A673 (cell line): ENCODE measurements at regions not wholly inside any gene's neighbourhood (a gene's known extent, or its start where the extent isn't known, plus 50 kb on each side); places are given as distances from the start of the nearest gene placed in this dataset.

Experiments
- BruUV-seq: library from RNA; stranded (reverse); fragments of 400-500 nt; replicated peaks from 2 replicates; lab custom pipeline; 2021; lab: Mats Ljungman, UMichigan
- CTCF ChIA-PET: fragments of 300-600 bp; sonication (Branson Sonifier 250); formaldehyde crosslinking; loops from one replicate; lab custom pipeline; 2022; ENCODE audit warnings: antibody characterized with exemption; lab: Charles Lee
- POLR2A ChIA-PET: fragments of 300-600 bp; sonication (Branson Sonifier 250); formaldehyde crosslinking; loops from one replicate; lab custom pipeline; 2022; ENCODE audit warnings: antibody characterized with exemption; ENCODE audit not compliant: low non-redundant PET; lab: Charles Lee
- DNase-seq: peaks from one replicate; pipeline ENCODE4 v3.0.0-alpha.2; 2015; ENCODE audit warnings: low spot score
- H3K27ac ChIP-seq: fragments of 200-600 bp; sonication (generic); 2 replicates; pipeline ENCODE4 v1.5.1; 2016; ENCODE audit warnings: mixed run types, low read depth, mild to moderate bottlenecking, mixed read lengths, antibody characterized with exemption, low read length; ENCODE audit not compliant: poor library complexity, severe bottlenecking
- H3K27me3 ChIP-seq: fragments of 200-600 bp; sonication (generic); replicated peaks from 2 replicates; pipeline ENCODE4 v1.6.1; 2017; ENCODE audit warnings: mixed run types, low read depth, mild to moderate bottlenecking, mixed read lengths, antibody characterized with exemption, low read length; ENCODE audit not compliant: insufficient read depth, poor library complexity
- H3K36me3 ChIP-seq: fragments of 200-600 bp; sonication (generic); 2 replicates; pipeline ENCODE4 v1.6.1; 2016; ENCODE audit warnings: mixed run types, mild to moderate bottlenecking, mixed read lengths, antibody characterized with exemption, low read length; ENCODE audit not compliant: insufficient read depth, poor library complexity, severe bottlenecking
- H3K4me1 ChIP-seq: fragments of 200-600 bp; sonication (generic); 2 replicates; pipeline ENCODE4 v1.6.1; 2017; ENCODE audit warnings: mixed run types, mild to moderate bottlenecking, mixed read lengths, antibody characterized with exemption, low read length; ENCODE audit not compliant: insufficient read depth, poor library complexity, severe bottlenecking
- H3K4me3 ChIP-seq: fragments of 200-600 bp; sonication (generic); 2 replicates; pipeline ENCODE4 v1.5.1; 2016; ENCODE audit warnings: low read depth, mixed run types, mild to moderate bottlenecking, mixed read lengths, low read length; ENCODE audit not compliant: poor library complexity, severe bottlenecking
- H3K9me3 ChIP-seq: fragments of 200-600 bp; sonication (generic); 2 replicates; pipeline ENCODE4 v1.6.1; 2016; ENCODE audit warnings: mixed run types, low read depth, mild to moderate bottlenecking, mixed read lengths, antibody characterized with exemption, low read length; ENCODE audit not compliant: poor library complexity, severe bottlenecking
- EZH2 ChIP-seq: fragments of 200-600 bp; sonication (generic); IDR thresholded peaks from 2 replicates; pipeline ENCODE4 v1.6.1; 2017; ENCODE audit warnings: borderline replicate concordance, low read depth, mild to moderate bottlenecking, mixed read lengths, antibody characterized with exemption, low read length; ENCODE audit not compliant: poor library complexity, severe bottlenecking
- intact Hi-C: fragments of 100-400 bp; cut with micrococcal nuclease; formaldehyde crosslinking; loops from one replicate; pipeline ENCODE4 v1.10.0; 2022; ENCODE audit not compliant: unreplicated experiment
- TF ChIP-seq, protein P1 (sequence below): fragments of 300-800, 200-600 bp; sonication (generic); conservative IDR thresholded peaks from 2 replicates; pipeline ENCODE4 v1.5.1; 2017; ENCODE audit warnings: low read depth, mild to moderate bottlenecking, antibody characterized with exemption, low read length, moderate library complexity, mixed read lengths

DNA sequence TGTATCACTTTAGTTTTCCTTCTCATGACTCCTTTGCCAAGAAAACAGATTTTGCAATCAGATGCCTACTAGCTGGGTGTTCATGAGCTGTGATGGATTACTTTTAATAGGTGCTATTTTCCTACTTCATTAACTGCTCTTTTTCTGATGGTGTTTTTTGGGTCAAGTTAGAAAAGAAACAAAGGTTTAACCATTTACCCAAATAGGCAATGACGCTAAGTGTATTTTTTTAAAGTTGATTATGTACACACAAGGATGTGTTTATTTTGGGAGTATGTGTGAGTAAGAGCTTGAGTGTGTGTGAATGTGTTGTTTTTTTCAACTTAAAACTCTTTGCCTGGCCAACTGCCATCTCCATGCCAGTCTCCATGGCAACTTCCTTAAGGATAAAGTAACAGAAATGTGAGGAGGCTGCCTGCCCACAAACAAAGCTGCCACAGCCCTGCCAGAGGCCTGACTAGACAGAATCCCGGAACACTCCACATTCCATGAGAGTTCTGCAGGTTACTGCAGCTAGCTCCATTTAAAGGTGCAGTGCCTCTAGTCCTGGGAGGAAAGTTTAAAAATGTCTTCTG, 215.6 kb upstream of the RBMS3 start:
- Histone ChIP-seq H3K27me3 (no peaks in the 10 kb centered on the region), H3K4me3 (no peak overlapping the region), H3K9me3 (no peaks in the 10 kb centered on the region), H3K4me1 (peaks cover 24% of the 10 kb centered on the region), H3K36me3 (no peaks in the 10 kb centered on the region), H3K27ac (peak overlapping the region; percentile 13)
- DNase-seq, result peak; percentile 77
- intact Hi-C loops, result no loop called here
- no peak for TF ChIP-seq EZH2
- TF ChIP-seq, protein P1, sequence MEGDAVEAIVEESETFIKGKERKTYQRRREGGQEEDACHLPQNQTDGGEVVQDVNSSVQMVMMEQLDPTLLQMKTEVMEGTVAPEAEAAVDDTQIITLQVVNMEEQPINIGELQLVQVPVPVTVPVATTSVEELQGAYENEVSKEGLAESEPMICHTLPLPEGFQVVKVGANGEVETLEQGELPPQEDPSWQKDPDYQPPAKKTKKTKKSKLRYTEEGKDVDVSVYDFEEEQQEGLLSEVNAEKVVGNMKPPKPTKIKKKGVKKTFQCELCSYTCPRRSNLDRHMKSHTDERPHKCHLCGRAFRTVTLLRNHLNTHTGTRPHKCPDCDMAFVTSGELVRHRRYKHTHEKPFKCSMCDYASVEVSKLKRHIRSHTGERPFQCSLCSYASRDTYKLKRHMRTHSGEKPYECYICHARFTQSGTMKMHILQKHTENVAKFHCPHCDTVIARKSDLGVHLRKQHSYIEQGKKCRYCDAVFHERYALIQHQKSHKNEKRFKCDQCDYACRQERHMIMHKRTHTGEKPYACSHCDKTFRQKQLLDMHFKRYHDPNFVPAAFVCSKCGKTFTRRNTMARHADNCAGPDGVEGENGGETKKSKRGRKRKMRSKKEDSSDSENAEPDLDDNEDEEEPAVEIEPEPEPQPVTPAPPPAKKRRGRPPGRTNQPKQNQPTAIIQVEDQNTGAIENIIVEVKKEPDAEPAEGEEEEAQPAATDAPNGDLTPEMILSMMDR, result no peak
- CTCF ChIA-PET, result no interaction called here
- no TSS peak for BruUV-seq
- POLR2A ChIA-PET, result no interaction called here

DNA sequence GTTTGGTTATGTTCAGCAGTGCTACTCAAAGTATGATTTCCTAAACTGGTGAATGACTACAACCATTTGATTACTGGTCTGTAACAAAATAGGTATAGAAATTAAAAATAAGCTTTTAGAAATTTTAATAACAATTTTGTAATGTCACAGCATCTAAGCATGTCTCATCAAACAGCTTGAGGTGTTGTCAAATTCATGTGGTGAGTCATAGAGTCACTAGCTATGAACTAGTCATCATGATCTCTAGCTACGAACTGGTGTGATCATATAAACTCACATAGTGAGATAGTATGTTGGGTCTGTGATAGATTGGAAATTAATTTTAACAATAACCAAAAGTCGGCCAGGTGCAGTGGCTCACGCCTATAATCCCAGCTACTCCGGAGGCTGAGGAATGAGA, 213.9 kb upstream of the RBMS3 start:
- ChIA-PET CTCF (no interaction called here), POLR2A (no interaction called here)
- Histone ChIP-seq H3K9me3 (no peaks in the 10 kb centered on the region), H3K36me3 (no peaks in the 10 kb centered on the region), H3K27ac (no peak overlapping the region), H3K27me3 (no peaks in the 10 kb centered on the region), H3K4me1 (peaks cover 24% of the 10 kb centered on the region), H3K4me3 (no peak overlapping the region)
- no peak for DNase-seq
- no TSS peak for BruUV-seq
- TF ChIP-seq, protein P1, result no peak
- TF ChIP-seq EZH2, result no peak
- intact Hi-C loops, result no loop called here

DNA sequence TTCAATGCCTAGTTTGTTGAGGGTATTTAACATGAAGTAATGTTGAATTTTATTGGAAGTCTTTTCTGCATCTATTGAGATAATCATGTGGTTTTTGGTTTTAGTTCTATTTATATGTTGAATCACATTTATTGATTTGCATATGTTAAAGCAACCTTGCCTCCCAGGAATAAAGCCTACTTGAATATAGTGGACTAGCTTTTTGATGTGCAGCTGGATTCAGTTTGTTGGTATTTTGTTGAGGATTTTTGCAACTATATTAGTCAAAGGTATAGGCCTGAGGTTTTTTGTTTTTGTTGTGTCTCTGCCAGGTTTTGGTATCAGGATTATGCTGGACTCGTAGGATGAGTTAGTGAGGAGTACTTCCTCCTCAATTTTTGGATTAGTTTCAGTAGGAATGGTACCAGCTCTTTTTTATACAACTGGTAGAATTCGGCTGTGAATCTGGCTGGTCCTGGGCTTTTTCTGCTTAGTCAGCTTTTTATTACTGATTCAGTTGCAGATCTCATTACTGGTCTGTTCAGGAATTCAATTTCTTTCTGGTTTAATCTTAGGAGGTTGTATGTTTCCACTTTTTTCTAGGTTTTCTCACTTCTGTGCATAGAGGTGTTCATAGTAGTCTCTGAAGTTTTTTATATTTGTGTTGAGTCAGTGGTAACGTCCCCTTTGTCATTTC, 209.8 kb upstream of the RBMS3 start:
- no peak for DNase-seq
- no peaks in the 10 kb centered on the region for H3K36me3 ChIP-seq
- no TSS peak for BruUV-seq
- H3K9me3 ChIP-seq, result no peaks in the 10 kb centered on the region
- H3K27ac ChIP-seq, result no peak overlapping the region
- no peak for TF ChIP-seq EZH2
- TF ChIP-seq, protein P1, result no peak
- ChIA-PET POLR2A (no interaction called here), CTCF (no interaction called here)
- intact Hi-C loops, result no loop called here
- no peak overlapping the region for H3K4me3 ChIP-seq
- no peaks in the 10 kb centered on the region for H3K27me3 ChIP-seq
- H3K4me1 ChIP-seq, result no peaks in the 10 kb centered on the region
